Esophagus muscularis mucosa (tissue), 4 donors: ENCODE measurements at regions not wholly inside any gene's neighbourhood (a gene's known extent, or its start where the extent isn't known, plus 50 kb on each side); places are given as distances from the start of the nearest gene placed in this dataset.

Experiments used
- CTCF ChIP-seq, 3 experiments: fragments of 200-600 bp in 2 of 3; fragments of 450-650 bp in 1 of 3; sonication (generic) in 2 of 3; IDR thresholded peaks; one replicate each; pipeline ENCODE4 v1.5.1; 2017 to 2019; ENCODE audit warnings: antibody characterized with exemption in 3 of 3, mild to moderate bottlenecking in 2 of 3, moderate library complexity in 1 of 3
- EP300 ChIP-seq: sonication (generic); formaldehyde crosslinking; IDR thresholded peaks from one replicate; pipeline ENCODE4 v1.6.1; 2017; ENCODE audit warnings: antibody characterized with exemption
- POLR2A ChIP-seq: fragments of 450-650 bp; IDR thresholded peaks from one replicate; pipeline ENCODE4 v1.6.1; 2017; ENCODE audit warnings: antibody characterized with exemption, moderate library complexity, mild to moderate bottlenecking, low read depth
- POLR2AphosphoS5 ChIP-seq, 2 donors: sonication (generic); formaldehyde crosslinking; IDR thresholded peaks; one replicate each; pipeline ENCODE4 v1.6.1; 2017; ENCODE audit warnings: antibody characterized with exemption in 2 of 2

GRCh38 chr7:1325246-1325645, 92.6 kb downstream of the UNCX start:
- TF ChIP-seq CTCF (IDR thresholded peaks at IDR 0.05) = no peak
- no peak for TF ChIP-seq POLR2AphosphoS5 (IDR thresholded peaks at IDR 0.05)
- TF ChIP-seq POLR2A = no peak
- no peak for TF ChIP-seq EP300
